ENCODE measurements at regions not wholly inside any gene's neighbourhood (a gene's known extent, or its start where the extent isn't known, plus 50 kb on each side); places are given as distances from the start of the nearest gene placed in this dataset.

DNA sequence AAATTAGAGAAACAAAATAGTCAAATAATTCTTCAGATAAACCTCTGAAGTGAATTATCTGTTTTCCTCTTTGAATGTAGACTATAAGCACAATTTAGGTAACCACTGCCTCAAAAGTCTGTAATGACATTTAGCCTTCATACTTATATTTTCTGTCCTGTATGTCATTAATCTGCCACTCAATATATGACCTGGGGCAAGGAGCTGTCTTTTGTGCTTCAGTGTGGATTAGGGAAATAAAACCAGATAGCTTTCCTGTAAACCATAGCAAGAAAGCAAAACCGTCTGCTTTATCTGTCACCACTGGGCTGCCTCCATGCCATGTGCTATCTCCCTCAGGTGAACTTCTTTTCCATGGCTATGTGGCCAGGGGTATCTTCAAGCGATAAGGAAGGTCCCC, 606.6 kb upstream of the C9orf72 start:
- Mint-ChIP-seq H3K9me3 (no peaks in the 10 kb centered on the region), H3K36me3 (ENCODE audit: low read depth) (no peaks in the 10 kb centered on the region), H3K4me3 (no peak overlapping the region), H3K27ac (no peak overlapping the region), H3K27me3 (ENCODE audit: low read depth) (no peaks in the 10 kb centered on the region), H3K4me1 (no peaks in the 10 kb centered on the region)
- no peak for TF ChIP-seq CTCF (IDR thresholded peaks at IDR 0.05; ENCODE audit: unreplicated experiment in 3 of 3)

GRCh38 chr9:28190981-28191380, 617.7 kb upstream of the C9orf72 start:
- no peak for TF ChIP-seq CTCF (IDR thresholded peaks at IDR 0.05; ENCODE audit: unreplicated experiment in 3 of 3)
- H3K4me1 Mint-ChIP-seq: no peaks in the 10 kb centered on the region
- no peaks in the 10 kb centered on the region for H3K27me3 Mint-ChIP-seq (ENCODE audit: low read depth)
- H3K4me3 Mint-ChIP-seq: no peak overlapping the region
- no peaks in the 10 kb centered on the region for H3K36me3 Mint-ChIP-seq (ENCODE audit: low read depth)
- H3K9me3 Mint-ChIP-seq: no peaks in the 10 kb centered on the region
- no peak overlapping the region for H3K27ac Mint-ChIP-seq

- Mint-ChIP-seq H3K36me3 (ENCODE audit: low read depth) (no peaks in the 10 kb centered on the region), H3K4me3 (no peak overlapping the region), H3K27ac (no peak overlapping the region), H3K27me3 (ENCODE audit: low read depth) (no peaks in the 10 kb centered on the region), H3K4me1 (no peaks in the 10 kb centered on the region), H3K9me3 (no peaks in the 10 kb centered on the region)
- TF ChIP-seq CTCF (IDR thresholded peaks at IDR 0.05; ENCODE audit: unreplicated experiment in 3 of 3): no peak
These were observed 624.4 kb upstream of the C9orf72 start for GRCh38 chr9:28197653-28198052.

DNA sequence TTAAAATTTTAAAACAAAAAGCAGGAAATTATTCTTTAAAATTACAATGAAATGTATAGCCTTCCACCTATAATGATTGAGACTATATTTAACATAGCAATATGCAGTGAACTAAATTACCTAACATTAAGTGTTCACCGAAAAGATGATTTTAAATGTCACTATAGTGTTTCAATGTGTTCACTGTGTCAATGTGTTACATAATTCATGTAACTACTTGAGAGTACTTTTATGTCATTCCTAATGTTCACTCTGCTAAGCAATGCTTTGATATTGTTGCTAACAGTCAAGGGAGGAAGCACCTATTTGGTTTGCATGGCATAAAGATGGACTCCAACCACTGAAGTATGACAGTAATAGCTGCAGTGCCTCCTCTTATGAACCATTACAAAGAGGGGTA, 629.8 kb upstream of the C9orf72 start:
- Mint-ChIP-seq H3K36me3 (ENCODE audit: low read depth) (no peaks in the 10 kb centered on the region), H3K27ac (no peak overlapping the region)

GRCh38 chr9:28206280-28206679, 633.0 kb upstream of the C9orf72 start:
- no peaks in the 10 kb centered on the region for H3K27me3 Mint-ChIP-seq (ENCODE audit: low read depth)
- H3K27ac Mint-ChIP-seq: no peak overlapping the region
- no peak for TF ChIP-seq CTCF (IDR thresholded peaks at IDR 0.05; ENCODE audit: unreplicated experiment in 3 of 3)
- no peaks in the 10 kb centered on the region for H3K36me3 Mint-ChIP-seq (ENCODE audit: low read depth)
- no peak overlapping the region for H3K4me3 Mint-ChIP-seq
- H3K4me1 Mint-ChIP-seq: peaks cover 17% of the 10 kb centered on the region
- no peaks in the 10 kb centered on the region for H3K9me3 Mint-ChIP-seq

More for the DNA sequence above, 629.8 kb upstream of the C9orf72 start:
- TF ChIP-seq CTCF (IDR thresholded peaks at IDR 0.05; ENCODE audit: unreplicated experiment in 3 of 3): no peak
- no peaks in the 10 kb centered on the region for H3K9me3 Mint-ChIP-seq
- peaks cover 7% of the 10 kb centered on the region for H3K4me1 Mint-ChIP-seq
- no peaks in the 10 kb centered on the region for H3K27me3 Mint-ChIP-seq (ENCODE audit: low read depth)
- no peak overlapping the region for H3K4me3 Mint-ChIP-seq

- Mint-ChIP-seq H3K9me3 (no peaks in the 10 kb centered on the region), H3K27ac (peak overlapping the region in 1 of 3 experiments; percentile 13), H3K4me1 (peaks cover 19% of the 10 kb centered on the region), H3K36me3 (ENCODE audit: low read depth) (no peaks in the 10 kb centered on the region), H3K4me3 (no peak overlapping the region), H3K27me3 (ENCODE audit: low read depth) (no peaks in the 10 kb centered on the region)
- TF ChIP-seq CTCF (IDR thresholded peaks at IDR 0.05; ENCODE audit: unreplicated experiment in 3 of 3): no peak
These were observed 634.4 kb upstream of the C9orf72 start for GRCh38 chr9:28207657-28208056.
